ENCODE measurements at regions not wholly inside any gene's neighbourhood (a gene's known extent, or its start where the extent isn't known, plus 50 kb on each side); places are given as distances from the start of the nearest gene placed in this dataset.

DNA sequence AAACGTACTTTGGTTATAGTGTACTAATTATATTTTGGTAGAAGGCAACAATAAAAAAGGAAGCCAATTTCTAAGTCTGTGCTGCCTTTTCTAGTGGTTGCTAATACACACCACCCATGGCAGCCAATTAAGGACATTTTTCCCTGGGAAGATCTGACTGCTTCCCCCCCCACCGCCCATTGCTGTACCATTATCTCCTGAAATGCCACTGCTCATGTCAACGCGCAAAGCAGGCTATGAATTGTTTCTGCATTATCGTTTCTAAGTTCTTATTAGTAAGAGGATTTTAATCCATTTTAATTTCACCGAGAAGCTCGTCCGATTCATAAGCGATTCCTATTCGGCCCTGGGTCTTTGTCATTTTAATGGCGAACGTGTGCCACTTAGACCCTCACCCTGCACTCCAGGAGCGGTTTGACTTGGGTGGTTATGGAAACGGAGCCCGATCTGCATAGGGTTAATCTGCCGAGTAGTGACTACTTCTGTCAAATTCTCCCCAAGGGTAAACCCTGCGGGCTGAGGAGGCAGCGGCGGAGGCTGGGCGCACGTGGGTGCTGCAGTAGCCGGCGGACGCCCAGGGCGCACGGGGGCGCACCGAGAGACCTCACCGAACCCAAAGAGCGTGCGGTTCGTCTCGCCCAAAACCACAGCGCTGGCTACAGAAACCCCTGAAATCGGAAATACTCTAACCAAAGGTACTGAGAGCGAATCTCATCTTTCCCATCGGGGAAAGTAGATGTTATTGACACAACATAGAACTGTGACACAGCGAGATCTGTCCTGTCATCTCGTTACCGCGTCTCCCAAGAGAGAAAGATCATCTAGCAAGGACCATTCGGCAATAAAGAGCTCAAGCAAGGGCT lies 55.8 kb upstream of the SHC3 start:
- peak; percentile 22 for DNase-seq (ENCODE audit: low read depth)

- DNase-seq (ENCODE audit: low read depth), result no peak
These were observed 58.4 kb upstream of the SHC3 start for GRCh38 chr9:89236955-89237573.

GRCh38 chr9:89238424-89238823 lies 59.8 kb upstream of the SHC3 start:
- DNase-seq (ENCODE audit: low read depth), result no peak

DNA sequence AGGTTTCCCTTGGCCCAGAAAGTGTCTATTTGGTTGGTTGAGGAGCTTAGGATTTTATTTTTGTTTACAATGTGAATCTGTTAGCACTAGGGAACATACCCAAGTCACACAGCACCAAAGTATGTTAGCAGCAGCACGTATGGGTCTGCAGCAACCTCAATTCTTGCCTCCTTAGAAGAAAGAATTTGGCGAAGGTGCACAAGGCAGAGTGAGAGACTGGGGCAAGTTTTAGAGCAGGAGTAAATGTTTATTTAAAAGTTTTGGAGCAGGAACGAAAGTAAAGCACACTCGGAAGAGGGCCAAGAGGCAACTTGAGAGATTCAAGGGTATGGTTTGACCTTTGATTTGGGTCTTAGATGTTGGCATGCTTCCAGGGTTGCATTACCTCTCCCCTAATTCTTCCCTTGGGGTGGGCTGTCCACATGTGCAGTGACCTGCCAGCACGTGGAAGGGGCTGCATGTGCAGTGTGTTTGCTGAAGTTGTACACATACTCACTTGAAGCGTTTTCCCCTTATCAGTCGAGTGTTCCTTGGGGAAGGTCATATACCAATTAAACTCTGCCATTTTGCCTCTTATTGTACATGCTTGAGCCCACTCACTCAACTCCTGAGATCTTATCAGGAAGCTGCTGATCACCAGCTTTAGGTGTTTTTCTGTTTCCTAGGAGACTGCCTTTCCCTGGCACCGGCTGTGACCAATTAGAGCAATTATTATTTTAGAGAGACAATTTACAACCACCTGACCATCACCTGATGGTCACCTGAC lies 64.9 kb upstream of the SHC3 start:
- DNase-seq (ENCODE audit: low read depth), result no peak

DNA sequence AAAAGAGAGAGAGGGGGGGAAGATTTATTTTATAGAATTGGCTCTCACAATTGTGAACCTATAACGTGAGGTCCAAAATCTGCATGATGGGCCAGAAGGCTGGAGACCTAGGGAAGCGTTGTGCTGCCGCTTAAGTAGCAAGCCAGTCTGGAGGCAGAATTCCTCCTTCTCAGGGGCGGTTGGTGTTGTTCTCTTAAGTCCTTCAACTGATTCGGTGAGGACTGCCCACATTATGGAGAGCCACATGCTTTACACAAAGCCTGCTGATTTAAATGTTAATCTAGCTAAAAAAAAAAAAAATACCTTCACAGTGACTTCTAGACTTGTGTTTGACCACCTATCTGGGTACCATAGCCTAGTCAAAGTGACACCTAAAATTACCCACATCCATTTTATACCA lies 64.2 kb upstream of the CKS2 start:
- DNase-seq (ENCODE audit: low read depth), result no peak

GRCh38 chr9:89247431-89248353 lies 63.3 kb upstream of the CKS2 start:
- DNase-seq (ENCODE audit: low read depth), result peak; percentile 22

- DNase-seq (ENCODE audit: low read depth), result no peak
These were observed 62.0 kb upstream of the CKS2 start for GRCh38 chr9:89249001-89249400.

DNA sequence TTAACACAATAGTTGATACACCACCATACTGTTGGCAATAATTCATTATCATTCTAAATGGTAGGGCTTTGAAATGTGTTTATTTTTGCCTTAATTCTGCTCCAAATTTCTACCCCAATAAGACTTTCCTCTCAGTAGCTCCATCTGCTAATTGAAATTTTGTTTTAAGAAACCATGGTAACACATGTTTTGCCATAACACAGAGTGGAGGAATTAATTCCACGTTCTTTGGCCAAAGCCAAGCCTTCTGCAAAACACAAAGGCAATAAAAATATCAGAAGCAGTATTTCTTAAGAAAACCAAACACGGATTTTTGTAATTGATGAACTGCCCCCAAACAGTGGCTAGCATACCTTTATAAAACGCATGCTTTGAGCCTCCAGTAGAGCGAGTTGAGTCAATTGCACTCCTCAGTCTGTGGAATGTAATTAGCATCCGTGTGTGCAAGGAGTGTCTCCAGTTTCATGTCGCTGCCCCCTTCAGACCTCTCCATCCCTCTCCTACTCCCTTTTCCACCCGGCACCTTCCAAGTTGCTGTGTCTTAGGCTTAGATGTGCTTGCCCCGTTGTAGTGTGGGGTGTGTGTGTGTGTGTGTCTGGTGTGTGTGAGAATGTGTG lies 58.2 kb upstream of the CKS2 start:
- DNase-seq (ENCODE audit: low read depth), result no peak

DNA sequence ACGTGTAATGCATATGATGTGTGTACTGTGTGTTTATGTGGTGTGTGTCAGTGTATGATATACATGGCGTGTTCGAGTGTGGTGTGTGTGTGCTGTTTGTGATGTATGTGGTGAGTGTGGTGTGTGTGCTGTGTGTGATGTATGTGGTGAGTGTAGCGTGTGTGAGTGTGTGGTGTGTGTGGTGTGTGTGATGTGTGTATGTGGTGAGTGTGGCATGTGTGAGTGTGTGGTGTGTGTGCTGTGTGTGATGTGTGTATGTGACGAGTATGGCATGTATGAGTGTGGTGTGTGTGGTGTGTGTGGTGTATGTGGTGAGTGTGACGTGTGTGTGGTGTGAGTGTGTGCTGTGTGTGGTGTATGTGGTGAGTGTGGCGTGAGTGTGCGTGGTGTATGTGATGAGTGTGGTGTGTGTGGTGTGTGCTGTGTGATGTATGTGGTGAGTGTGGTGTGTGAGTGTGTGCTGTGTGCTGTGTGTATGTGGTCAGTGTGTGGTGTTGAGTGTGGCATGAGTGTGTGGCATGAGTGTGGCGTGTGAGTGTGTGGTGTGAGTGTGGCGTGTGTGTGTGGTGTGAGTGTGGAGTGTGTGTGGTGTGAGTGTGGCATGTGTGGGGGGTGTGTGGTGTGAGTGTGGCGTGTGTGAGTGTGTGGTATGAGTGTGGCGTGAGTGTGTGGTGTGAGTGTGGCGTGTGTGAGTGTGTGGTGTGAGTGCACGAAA lies 56.8 kb upstream of the CKS2 start:
- DNase-seq (ENCODE audit: low read depth), result no peak

GRCh38 chr9:89254773-89255125 lies 56.2 kb upstream of the CKS2 start:
- DNase-seq (ENCODE audit: low read depth), result peak; percentile 31

GRCh38 chr9:89256225-89256624 lies 54.8 kb upstream of the CKS2 start:
- DNase-seq (ENCODE audit: low read depth), result no peak

DNA sequence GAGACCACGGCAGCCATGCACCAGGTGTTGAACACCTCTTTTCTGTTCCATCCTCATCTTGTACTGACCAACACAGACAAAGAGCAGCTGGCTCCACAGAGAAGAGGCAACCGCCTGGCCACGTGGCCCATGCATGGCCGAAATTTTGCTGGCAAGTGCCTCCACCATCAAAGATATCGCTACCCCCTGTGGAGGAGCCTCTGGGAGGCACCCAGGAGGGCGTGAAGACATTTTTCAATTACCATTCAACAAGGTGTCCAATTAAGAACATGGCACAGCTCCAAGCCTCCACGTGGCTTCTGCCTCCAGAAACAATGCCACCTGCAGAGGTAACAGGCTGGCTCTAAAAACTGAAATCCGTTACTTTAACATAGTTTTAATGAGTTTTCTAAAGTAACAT lies 54.4 kb upstream of the CKS2 start:
- no peak for DNase-seq (ENCODE audit: low read depth)

DNA sequence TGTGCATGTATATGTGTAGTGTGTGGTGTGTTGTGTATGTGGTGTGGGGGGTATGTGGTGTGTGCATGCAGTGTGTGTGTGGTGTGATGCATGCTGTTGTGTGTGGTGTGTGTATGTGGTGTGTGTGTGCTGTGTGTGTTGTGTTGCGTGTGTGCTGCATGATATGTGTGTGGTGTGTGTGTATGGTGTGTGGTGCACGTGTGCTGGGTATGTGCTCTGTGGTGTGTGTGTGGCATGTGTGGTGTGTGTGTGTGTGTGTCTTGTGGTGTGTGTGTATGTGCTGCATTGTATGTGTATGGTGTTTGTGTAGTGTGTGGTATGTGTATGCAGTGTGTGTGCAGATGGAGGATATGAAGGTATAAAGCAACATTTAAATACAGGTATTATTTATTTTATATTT lies 50.5 kb upstream of the CKS2 start:
- no peak for DNase-seq (ENCODE audit: low read depth)

Measured in RPMI7951 (cell line).